SK-N-SH treated with all-trans-retinoic acid at 6 μM for 48 hours (cell line): ENCODE measurements at regions not wholly inside any gene's neighbourhood (a gene's known extent, or its start where the extent isn't known, plus 50 kb on each side); places are given as distances from the start of the nearest gene placed in this dataset.

ENCODE experiments used
- BACH2 ChIP-seq: fragments of 250-450 bp; sonication (Bioruptor Pico); IDR thresholded peaks from 2 replicates; pipeline ENCODE4 v1.9.0; 2021; ENCODE audit warnings: mild to moderate bottlenecking, borderline replicate concordance
- SNAI2 ChIP-seq: fragments of 250-450 bp; sonication (Bioruptor Pico); IDR thresholded peaks from 2 replicates; pipeline ENCODE4 v1.5.0; 2020; ENCODE audit warnings: mild to moderate bottlenecking, moderate library complexity
- ZFP3 ChIP-seq: fragments of 250-450 bp; sonication (Bioruptor Pico); IDR thresholded peaks from 2 replicates; pipeline ENCODE4 v1.5.0; 2020; ENCODE audit warnings: mild to moderate bottlenecking, moderate library complexity
- TF ChIP-seq, protein P1 (sequence below): fragments of 250-450 bp; sonication (Bioruptor Pico); IDR thresholded peaks from 2 replicates; pipeline ENCODE4 v1.8.0; 2020; ENCODE audit warnings: mild to moderate bottlenecking, moderate library complexity, borderline replicate concordance

- no peak for TF ChIP-seq SNAI2
- no peak for TF ChIP-seq ZFP3
- TF ChIP-seq, protein P1, sequence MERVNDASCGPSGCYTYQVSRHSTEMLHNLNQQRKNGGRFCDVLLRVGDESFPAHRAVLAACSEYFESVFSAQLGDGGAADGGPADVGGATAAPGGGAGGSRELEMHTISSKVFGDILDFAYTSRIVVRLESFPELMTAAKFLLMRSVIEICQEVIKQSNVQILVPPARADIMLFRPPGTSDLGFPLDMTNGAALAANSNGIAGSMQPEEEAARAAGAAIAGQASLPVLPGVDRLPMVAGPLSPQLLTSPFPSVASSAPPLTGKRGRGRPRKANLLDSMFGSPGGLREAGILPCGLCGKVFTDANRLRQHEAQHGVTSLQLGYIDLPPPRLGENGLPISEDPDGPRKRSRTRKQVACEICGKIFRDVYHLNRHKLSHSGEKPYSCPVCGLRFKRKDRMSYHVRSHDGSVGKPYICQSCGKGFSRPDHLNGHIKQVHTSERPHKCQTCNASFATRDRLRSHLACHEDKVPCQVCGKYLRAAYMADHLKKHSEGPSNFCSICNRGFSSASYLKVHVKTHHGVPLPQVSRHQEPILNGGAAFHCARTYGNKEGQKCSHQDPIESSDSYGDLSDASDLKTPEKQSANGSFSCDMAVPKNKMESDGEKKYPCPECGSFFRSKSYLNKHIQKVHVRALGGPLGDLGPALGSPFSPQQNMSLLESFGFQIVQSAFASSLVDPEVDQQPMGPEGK, result no peak
- TF ChIP-seq BACH2 (CRISPR knock-in tag), result no peak
Observed at GRCh38 chr4:62243895-62244294, 1043.8 kb downstream of the ADGRL3 start.
